Lung microvascular endothelial cell (primary cell): ENCODE measurements at regions not wholly inside any gene's neighbourhood (a gene's known extent, or its start where the extent isn't known, plus 50 kb on each side); places are given as distances from the start of the nearest gene placed in this dataset.

Experiments
- DNase-seq, 2 donors: peaks; one replicate each; pipeline versions ENCODE4 v3.0.0 to v3.0.0-alpha.2; 2010; ENCODE audit warnings: low read depth in 2 of 2

- no peak for DNase-seq
These were observed 111.1 kb downstream of the SPTSSA start for GRCh38 chr14:34350903-34351302.

- no peak for DNase-seq
These were observed 113.4 kb downstream of the SPTSSA start for GRCh38 chr14:34348592-34348991.

- no peak for DNase-seq
These were observed 114.4 kb downstream of the SPTSSA start for GRCh38 chr14:34347683-34348082.

GRCh38 chr14:34345718-34346465 is 116.1 kb downstream of the SPTSSA start:
- no peak for DNase-seq

GRCh38 chr14:34344318-34344717 is 117.7 kb downstream of the SPTSSA start:
- no peak for DNase-seq

GRCh38 chr14:34340025-34340625 is 121.9 kb downstream of the SPTSSA start:
- DNase-seq: no peak

GRCh38 chr14:34338056-34338455 is 124.0 kb downstream of the SPTSSA start:
- no peak for DNase-seq

GRCh38 chr14:34336501-34336900 is 125.5 kb downstream of the SPTSSA start:
- DNase-seq: no peak

GRCh38 chr14:34335968-34336367 is 126.1 kb downstream of the SPTSSA start:
- DNase-seq: no peak

- no peak for DNase-seq
These were observed 127.7 kb downstream of the SPTSSA start for GRCh38 chr14:34334329-34334728.

GRCh38 chr14:34331728-34332623 is 130.1 kb downstream of the SPTSSA start:
- DNase-seq: peak; percentile 56 to 67

- DNase-seq: no peak
These were observed 131.2 kb downstream of the SPTSSA start for GRCh38 chr14:34330846-34331245.

GRCh38 chr14:34329301-34329700 is 132.7 kb downstream of the SPTSSA start:
- no peak for DNase-seq

- DNase-seq: no peak
These were observed 133.9 kb downstream of the SPTSSA start for GRCh38 chr14:34328178-34328577.

- no peak for DNase-seq
These were observed 136.5 kb downstream of the SPTSSA start for GRCh38 chr14:34325493-34325892.

- DNase-seq: peak; percentile 40 to 57
These were observed 137.7 kb downstream of the SPTSSA start for GRCh38 chr14:34324363-34324795.

GRCh38 chr14:34322940-34323418 is 139.1 kb downstream of the SPTSSA start:
- DNase-seq: peak; percentile 65 to 79

- DNase-seq: no peak
These were observed 142.9 kb downstream of the SPTSSA start for GRCh38 chr14:34319140-34319539.

- no peak for DNase-seq
These were observed 144.0 kb downstream of the SPTSSA start for GRCh38 chr14:34318014-34318413.

- no peak for DNase-seq
These were observed 151.3 kb downstream of the SPTSSA start for GRCh38 chr14:34310724-34311123.

GRCh38 chr14:34303811-34304210 is 158.2 kb downstream of the SPTSSA start:
- DNase-seq: no peak

GRCh38 chr14:34302654-34303053 is 159.4 kb downstream of the SPTSSA start:
- no peak for DNase-seq
